K562 (cell line): ENCODE measurements at regions not wholly inside any gene's neighbourhood (a gene's known extent, or its start where the extent isn't known, plus 50 kb on each side); places are given as distances from the start of the nearest gene placed in this dataset.

Source experiments
- ATAC-seq: fragments of 200-7000 bp; cut with Tn5 transposase; 3 replicates; pipeline ENCODE4 v1.9.1; 2020; ENCODE audit warnings: moderate library complexity
- BruUV-seq: library from RNA; stranded (reverse); fragments of 400-500 nt; replicated peaks from 2 replicates; lab custom pipeline; 2021; lab: Mats Ljungman, UMichigan
- CTCF ChIA-PET: fragments of 300-600 bp; formaldehyde crosslinking; extraction: SDS; loops from one replicate; lab custom pipeline; 2021; ENCODE audit warnings: low intra/inter-chr PET ratio; lab: Yijun Ruan, JAX
- POLR2A ChIA-PET: fragments of 300-600, 350-650 bp; sonication (Branson Sonifier 250); formaldehyde crosslinking; extraction: SDS; loops from one replicate; lab custom pipeline; 2021; ENCODE audit warnings: antibody characterized with exemption, inconsistent platforms; lab: Yijun Ruan, JAX
- DNase-seq, 4 experiments: peaks; one replicate each; pipeline versions ENCODE4 v3.0.0 to v3.0.0-alpha.2; 2011 to 2018; ENCODE audit warnings: low spot score in 3 of 4, mixed read lengths in 3 of 4; ENCODE audit errors: extremely low read depth in 1 of 4
- FAIRE-seq: peaks from 2 replicates; lab custom pipeline; 2011; peaks lifted over from hg19 to GRCh38; lab: Jason Lieb, UNC
- H2AFZ ChIP-seq: 2 replicates; pipeline ENCODE4 v1.6.0; 2011; ENCODE audit warnings: low read depth, low read length, control low read depth, inconsistent platforms
- H3K27ac ChIP-seq: fragments of 200-600 bp; 3 replicates; pipeline ENCODE4 v1.8.0; 2011; ENCODE audit warnings: low read depth, mild to moderate bottlenecking, control low read depth, inconsistent platforms, low read length, moderate library complexity, mixed read lengths; ENCODE audit errors: extremely low read depth
- H3K27me3 ChIP-seq, 2 experiments: fragments of 300-600 bp in 1 of 2; 2 replicates in 1 of 2; 3 replicates in 1 of 2; pipeline versions ENCODE4 v1.6.0 to v1.8.0; 2011; ENCODE audit warnings: inconsistent platforms in 2 of 2, low read length in 2 of 2, mild to moderate bottlenecking in 1 of 2, mixed read lengths in 1 of 2, moderate library complexity in 1 of 2; ENCODE audit not compliant: control insufficient read depth in 2 of 2, insufficient read depth in 2 of 2
- H3K36me3 ChIP-seq: fragments of 300-600 bp; 3 replicates; pipeline ENCODE4 v1.8.0; 2011; ENCODE audit warnings: mild to moderate bottlenecking, low read length, inconsistent platforms; ENCODE audit not compliant: control insufficient read depth, insufficient read depth
- H3K4me1 ChIP-seq, 2 experiments: fragments of 200-600 bp in 1 of 2; replicated peaks in 1 of 2; 2 replicates in 1 of 2; 3 replicates in 1 of 2; pipeline versions ENCODE4 v1.5.1 to v1.8.0; 2011; ENCODE audit warnings: inconsistent platforms in 2 of 2, low read length in 2 of 2, mild to moderate bottlenecking in 1 of 2, mixed read lengths in 1 of 2, moderate library complexity in 1 of 2; ENCODE audit not compliant: control insufficient read depth in 2 of 2, insufficient read depth in 2 of 2
- H3K4me2 ChIP-seq: 2 replicates; pipeline ENCODE4 v1.6.1; 2011; ENCODE audit warnings: low read length, control low read depth, inconsistent platforms, mixed read lengths; ENCODE audit not compliant: insufficient read depth
- H3K4me3 ChIP-seq: fragments of 200-600 bp; sonication (generic), shearing (Covaris generic); 2 replicates; pipeline ENCODE4 v1.5.1; 2016; ENCODE audit warnings: control low read depth, inconsistent platforms
- H3K79me2 ChIP-seq: fragments of 200-600 bp; 3 replicates; pipeline ENCODE4 v1.8.0; 2011; ENCODE audit warnings: low read length, inconsistent platforms; ENCODE audit not compliant: control insufficient read depth, insufficient read depth
- H3K9ac ChIP-seq, 2 experiments: 2 replicates each; pipeline versions ENCODE4 v1.6.0 to v1.6.1; 2011; ENCODE audit warnings: low read depth in 2 of 2, low read length in 2 of 2, control low read depth in 1 of 2, inconsistent platforms in 1 of 2, mild to moderate bottlenecking in 1 of 2, mixed read lengths in 1 of 2; ENCODE audit not compliant: insufficient read depth in 1 of 2
- H3K9me1 ChIP-seq: one replicate; pipeline ENCODE4 v1.6.0; 2011; ENCODE audit warnings: inconsistent platforms, mild to moderate bottlenecking, low read length, moderate library complexity; ENCODE audit not compliant: control insufficient read depth, insufficient read depth
- H3K9me3 ChIP-seq: replicated peaks from 2 replicates; pipeline ENCODE4 v1.5.1; 2011; ENCODE audit warnings: low read depth, low read length, inconsistent platforms; ENCODE audit not compliant: control insufficient read depth, insufficient read depth
- H4K20me1 ChIP-seq: replicated peaks from 2 replicates; pipeline ENCODE4 v1.6.1; 2011; ENCODE audit warnings: low read length, inconsistent platforms, mixed read lengths; ENCODE audit not compliant: control insufficient read depth, insufficient read depth
- CHCHD3 ChIP-seq: fragments of 250-450 bp; sonication (Bioruptor Pico); IDR thresholded peaks from 2 replicates; pipeline ENCODE4 v2.1.2; 2022; ENCODE audit warnings: mild to moderate bottlenecking
- KLF13 ChIP-seq: fragments of 450-650 bp; IDR thresholded peaks from 2 replicates; pipeline ENCODE4 v1.6.1; 2016; ENCODE audit warnings: missing genetic modification characterization, low read depth, mild to moderate bottlenecking, missing compliant biosample characterization, moderate library complexity, borderline replicate concordance
- ZNF134 ChIP-seq: fragments of 250-450 bp; sonication (Bioruptor Pico); conservative IDR thresholded peaks from 2 replicates; pipeline ENCODE4 v1.4.0; 2020
- ZNF445 ChIP-seq: fragments of 250-450 bp; sonication (Bioruptor Pico); IDR thresholded peaks from 2 replicates; pipeline ENCODE4 v1.4.0; 2020; ENCODE audit warnings: low read depth, mild to moderate bottlenecking, moderate library complexity
- in situ Hi-C: fragments of 300-500 bp; cut with MboI; formaldehyde crosslinking; loops from 4 replicates; pipeline ENCODE4 v1.15.0; 2018; ENCODE audit warnings: inconsistent platforms, mixed read lengths
- intact Hi-C: fragments of 100-400 bp; cut with micrococcal nuclease; formaldehyde crosslinking; loops from 2 replicates; pipeline ENCODE4 v1.14.2; 2022
- TF ChIP-seq, protein P1 (sequence below): sonication (generic); IDR thresholded peaks from 2 replicates; pipeline ENCODE4 v1.6.1; 2016
- TF ChIP-seq, protein P2 (sequence below), 2 experiments: IDR thresholded peaks; 2 replicates each; pipeline ENCODE4 v1.6.1; 2012; ENCODE audit warnings: improper control_type of control experiment in 2 of 2, low read depth in 2 of 2, low read length in 2 of 2, borderline replicate concordance in 1 of 2

DNA sequence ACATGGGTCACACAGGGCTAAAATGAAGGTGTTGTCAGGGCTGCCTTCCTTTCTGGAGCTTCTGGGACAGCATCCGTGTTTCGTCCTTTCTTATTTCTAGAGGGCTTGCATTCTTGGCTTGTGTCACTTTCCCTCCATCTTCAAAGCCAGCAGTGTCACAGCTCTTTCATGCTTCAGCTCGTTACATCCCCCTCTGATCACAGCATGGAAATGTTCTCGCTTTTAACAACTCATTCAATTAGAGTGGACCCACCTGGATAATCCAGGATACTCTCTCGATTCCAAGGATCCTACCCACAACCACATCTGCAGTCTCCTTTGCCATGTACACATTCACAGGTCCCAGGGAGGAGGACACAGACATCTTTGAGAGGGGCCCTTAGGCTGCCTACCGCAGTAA, 316.2 kb upstream of the FIGN start (continued):
- TF ChIP-seq KLF13 (tag) (no peak), ZNF445 (no peak)
- TF ChIP-seq, protein P1, sequence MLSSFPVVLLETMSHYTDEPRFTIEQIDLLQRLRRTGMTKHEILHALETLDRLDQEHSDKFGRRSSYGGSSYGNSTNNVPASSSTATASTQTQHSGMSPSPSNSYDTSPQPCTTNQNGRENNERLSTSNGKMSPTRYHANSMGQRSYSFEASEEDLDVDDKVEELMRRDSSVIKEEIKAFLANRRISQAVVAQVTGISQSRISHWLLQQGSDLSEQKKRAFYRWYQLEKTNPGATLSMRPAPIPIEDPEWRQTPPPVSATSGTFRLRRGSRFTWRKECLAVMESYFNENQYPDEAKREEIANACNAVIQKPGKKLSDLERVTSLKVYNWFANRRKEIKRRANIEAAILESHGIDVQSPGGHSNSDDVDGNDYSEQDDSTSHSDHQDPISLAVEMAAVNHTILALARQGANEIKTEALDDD: no peak

DNA sequence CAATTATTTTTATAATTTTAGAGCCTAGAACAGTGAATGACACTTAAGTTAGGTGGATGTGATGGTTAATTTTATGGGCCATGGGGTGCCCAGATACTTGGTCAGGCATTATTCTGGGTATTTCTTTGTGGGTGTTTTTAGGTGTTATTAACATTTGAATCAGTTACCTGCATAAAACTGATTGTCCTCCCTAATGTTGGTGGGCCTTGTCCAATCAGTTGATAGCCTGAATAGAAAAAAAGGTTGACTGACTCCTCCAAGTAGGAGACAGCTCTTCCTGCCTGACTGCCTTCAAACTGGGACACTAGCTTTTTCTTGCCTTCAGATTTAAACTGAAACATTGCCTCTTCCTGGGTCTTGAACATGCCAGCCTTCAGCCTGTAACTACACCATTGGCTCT, 312.9 kb upstream of the FIGN start:
- no peak overlapping the region for H3K27ac ChIP-seq
- in situ Hi-C loops (no loop called here), intact Hi-C loops (no loop called here)
- FAIRE-seq (no peak), DNase-seq (no peak), ATAC-seq (no peak)
- H4K20me1 ChIP-seq: no peaks in the 10 kb centered on the region
- POLR2A ChIA-PET: no interaction called here
- H3K9ac ChIP-seq: no peak overlapping the region
- H2AFZ ChIP-seq: no peak overlapping the region
- BruUV-seq: no TSS peak
- CTCF ChIA-PET: no interaction called here
- peaks cover 2% of the 10 kb centered on the region; the same call in 1 of the 2 replicates for H3K9me3 ChIP-seq
- no peaks in the 10 kb centered on the region for H3K4me1 ChIP-seq
- TF ChIP-seq, protein P2, sequence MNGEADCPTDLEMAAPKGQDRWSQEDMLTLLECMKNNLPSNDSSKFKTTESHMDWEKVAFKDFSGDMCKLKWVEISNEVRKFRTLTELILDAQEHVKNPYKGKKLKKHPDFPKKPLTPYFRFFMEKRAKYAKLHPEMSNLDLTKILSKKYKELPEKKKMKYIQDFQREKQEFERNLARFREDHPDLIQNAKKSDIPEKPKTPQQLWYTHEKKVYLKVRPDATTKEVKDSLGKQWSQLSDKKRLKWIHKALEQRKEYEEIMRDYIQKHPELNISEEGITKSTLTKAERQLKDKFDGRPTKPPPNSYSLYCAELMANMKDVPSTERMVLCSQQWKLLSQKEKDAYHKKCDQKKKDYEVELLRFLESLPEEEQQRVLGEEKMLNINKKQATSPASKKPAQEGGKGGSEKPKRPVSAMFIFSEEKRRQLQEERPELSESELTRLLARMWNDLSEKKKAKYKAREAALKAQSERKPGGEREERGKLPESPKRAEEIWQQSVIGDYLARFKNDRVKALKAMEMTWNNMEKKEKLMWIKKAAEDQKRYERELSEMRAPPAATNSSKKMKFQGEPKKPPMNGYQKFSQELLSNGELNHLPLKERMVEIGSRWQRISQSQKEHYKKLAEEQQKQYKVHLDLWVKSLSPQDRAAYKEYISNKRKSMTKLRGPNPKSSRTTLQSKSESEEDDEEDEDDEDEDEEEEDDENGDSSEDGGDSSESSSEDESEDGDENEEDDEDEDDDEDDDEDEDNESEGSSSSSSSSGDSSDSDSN (IDR thresholded peaks at IDR 0.05; ENCODE audit: borderline replicate concordance in 1 of 2, low read depth in 2 of 2, low read length in 2 of 2): no peak
- TF ChIP-seq ZNF134 (CRISPR knock-in tag) (peak; percentile 63), CHCHD3 (CRISPR knock-in tag) (no peak)
- no peaks in the 10 kb centered on the region for H3K36me3 ChIP-seq
- no peak overlapping the region for H3K4me3 ChIP-seq
- H3K79me2 ChIP-seq: no peaks in the 10 kb centered on the region
- no peak overlapping the region for H3K4me2 ChIP-seq
- no peaks in the 10 kb centered on the region for H3K27me3 ChIP-seq
- H3K9me1 ChIP-seq: no peaks in the 10 kb centered on the region
